K562 (cell line): ENCODE measurements at regions not wholly inside any gene's neighbourhood (a gene's known extent, or its start where the extent isn't known, plus 50 kb on each side); places are given as distances from the start of the nearest gene placed in this dataset.

Experiments used
- ATAC-seq: fragments of 200-7000 bp; cut with Tn5 transposase; 3 replicates; pipeline ENCODE4 v1.9.1; 2020; ENCODE audit warnings: moderate library complexity
- BruUV-seq: library from RNA; stranded (reverse); fragments of 400-500 nt; replicated peaks from 2 replicates; lab custom pipeline; 2021; lab: Mats Ljungman, UMichigan
- CTCF ChIA-PET: fragments of 300-600 bp; formaldehyde crosslinking; extraction: SDS; loops from one replicate; lab custom pipeline; 2021; ENCODE audit warnings: low intra/inter-chr PET ratio; lab: Yijun Ruan, JAX
- POLR2A ChIA-PET: fragments of 300-600, 350-650 bp; sonication (Branson Sonifier 250); formaldehyde crosslinking; extraction: SDS; loops from one replicate; lab custom pipeline; 2021; ENCODE audit warnings: antibody characterized with exemption, inconsistent platforms; lab: Yijun Ruan, JAX
- DNase-seq, 4 experiments: peaks; one replicate each; pipeline versions ENCODE4 v3.0.0 to v3.0.0-alpha.2; 2011 to 2018; ENCODE audit warnings: low spot score in 3 of 4, mixed read lengths in 3 of 4; ENCODE audit errors: extremely low read depth in 1 of 4
- FAIRE-seq: peaks from 2 replicates; lab custom pipeline; 2011; peaks lifted over from hg19 to GRCh38; lab: Jason Lieb, UNC
- H2AFZ ChIP-seq: 2 replicates; pipeline ENCODE4 v1.6.0; 2011; ENCODE audit warnings: low read depth, low read length, control low read depth, inconsistent platforms
- H3K27ac ChIP-seq: fragments of 200-600 bp; 3 replicates; pipeline ENCODE4 v1.8.0; 2011; ENCODE audit warnings: low read depth, mild to moderate bottlenecking, control low read depth, inconsistent platforms, low read length, moderate library complexity, mixed read lengths; ENCODE audit errors: extremely low read depth
- H3K27me3 ChIP-seq, 2 experiments: fragments of 300-600 bp in 1 of 2; 2 replicates in 1 of 2; 3 replicates in 1 of 2; pipeline versions ENCODE4 v1.6.0 to v1.8.0; 2011; ENCODE audit warnings: inconsistent platforms in 2 of 2, low read length in 2 of 2, mild to moderate bottlenecking in 1 of 2, mixed read lengths in 1 of 2, moderate library complexity in 1 of 2; ENCODE audit not compliant: control insufficient read depth in 2 of 2, insufficient read depth in 2 of 2
- H3K36me3 ChIP-seq: fragments of 300-600 bp; 3 replicates; pipeline ENCODE4 v1.8.0; 2011; ENCODE audit warnings: mild to moderate bottlenecking, low read length, inconsistent platforms; ENCODE audit not compliant: control insufficient read depth, insufficient read depth
- H3K4me1 ChIP-seq, 2 experiments: fragments of 200-600 bp in 1 of 2; replicated peaks in 1 of 2; 2 replicates in 1 of 2; 3 replicates in 1 of 2; pipeline versions ENCODE4 v1.5.1 to v1.8.0; 2011; ENCODE audit warnings: inconsistent platforms in 2 of 2, low read length in 2 of 2, mild to moderate bottlenecking in 1 of 2, mixed read lengths in 1 of 2, moderate library complexity in 1 of 2; ENCODE audit not compliant: control insufficient read depth in 2 of 2, insufficient read depth in 2 of 2
- H3K4me2 ChIP-seq: 2 replicates; pipeline ENCODE4 v1.6.1; 2011; ENCODE audit warnings: low read length, control low read depth, inconsistent platforms, mixed read lengths; ENCODE audit not compliant: insufficient read depth
- H3K4me3 ChIP-seq: fragments of 200-600 bp; sonication (generic), shearing (Covaris generic); 2 replicates; pipeline ENCODE4 v1.5.1; 2016; ENCODE audit warnings: control low read depth, inconsistent platforms
- H3K79me2 ChIP-seq: fragments of 200-600 bp; 3 replicates; pipeline ENCODE4 v1.8.0; 2011; ENCODE audit warnings: low read length, inconsistent platforms; ENCODE audit not compliant: control insufficient read depth, insufficient read depth
- H3K9ac ChIP-seq, 2 experiments: 2 replicates each; pipeline versions ENCODE4 v1.6.0 to v1.6.1; 2011; ENCODE audit warnings: low read depth in 2 of 2, low read length in 2 of 2, control low read depth in 1 of 2, inconsistent platforms in 1 of 2, mild to moderate bottlenecking in 1 of 2, mixed read lengths in 1 of 2; ENCODE audit not compliant: insufficient read depth in 1 of 2
- H3K9me1 ChIP-seq: one replicate; pipeline ENCODE4 v1.6.0; 2011; ENCODE audit warnings: inconsistent platforms, mild to moderate bottlenecking, low read length, moderate library complexity; ENCODE audit not compliant: control insufficient read depth, insufficient read depth
- H3K9me3 ChIP-seq: replicated peaks from 2 replicates; pipeline ENCODE4 v1.5.1; 2011; ENCODE audit warnings: low read depth, low read length, inconsistent platforms; ENCODE audit not compliant: control insufficient read depth, insufficient read depth
- H4K20me1 ChIP-seq: replicated peaks from 2 replicates; pipeline ENCODE4 v1.6.1; 2011; ENCODE audit warnings: low read length, inconsistent platforms, mixed read lengths; ENCODE audit not compliant: control insufficient read depth, insufficient read depth
- BRCA1 ChIP-seq, 2 experiments: fragments of 450-650 bp in 1 of 2; sonication (generic) in 1 of 2; formaldehyde crosslinking in 1 of 2; IDR thresholded peaks; 2 replicates each; pipeline versions ENCODE4 v1.5.0 to v1.6.1; 2017 to 2020; ENCODE audit warnings: mild to moderate bottlenecking in 1 of 2, missing genetic modification reagents in 1 of 2
- CBX8 ChIP-seq: fragments of 200-600 bp; sonication (generic); IDR thresholded peaks from 2 replicates; pipeline ENCODE4 v1.6.1; 2012; ENCODE audit warnings: borderline replicate concordance, mixed run types, low read depth, mild to moderate bottlenecking, moderate library complexity, mixed read lengths, low read length, control low read depth, inconsistent platforms; ENCODE audit not compliant: poor library complexity, severe bottlenecking; ENCODE audit errors: extremely low read depth
- ELK1 ChIP-seq: sonication (generic); formaldehyde crosslinking; IDR thresholded peaks from 2 replicates; pipeline ENCODE4 v1.8.1; 2022; ENCODE audit warnings: missing genetic modification reagents
- FOXJ2 ChIP-seq: fragments of 200-800 bp; sonication (Bioruptor generic); IDR thresholded peaks from 2 replicates; pipeline ENCODE4 v1.6.1; 2016; ENCODE audit warnings: missing genetic modification characterization, missing compliant biosample characterization
- GATAD2B ChIP-seq: fragments of 450-650 bp; IDR thresholded peaks from 2 replicates; pipeline ENCODE4 v1.6.1; 2017; ENCODE audit warnings: mild to moderate bottlenecking, borderline replicate concordance
- HDAC1 ChIP-seq, 2 experiments: fragments of 450-650 bp; IDR thresholded peaks; 2 replicates each; pipeline ENCODE4 v1.6.1; 2016 to 2017; ENCODE audit warnings: inconsistent platforms in 1 of 2, mild to moderate bottlenecking in 1 of 2, moderate library complexity in 1 of 2
- MEF2D ChIP-seq: conservative IDR thresholded peaks from 2 replicates; pipeline ENCODE4 v1.6.1; 2016; ENCODE audit warnings: low read depth, missing genetic modification characterization, missing compliant biosample characterization
- MLLT1 ChIP-seq, 2 experiments: fragments of 450-650 bp; IDR thresholded peaks; 2 replicates each; pipeline ENCODE4 v1.6.1; 2016
- PHB ChIP-seq: fragments of 250-450 bp; sonication (Bioruptor Pico); IDR thresholded peaks from 2 replicates; pipeline ENCODE4 v1.5.0; 2021
- POLR2A ChIP-seq: fragments of 450-650 bp; conservative IDR thresholded peaks from 2 replicates; pipeline ENCODE4 v1.6.1; 2016
- SMAD1 ChIP-seq: fragments of 150-350 bp; IDR thresholded peaks from 2 replicates; pipeline ENCODE4 v1.6.1; 2014; ENCODE audit warnings: low read length, low read depth; ENCODE audit not compliant: partially characterized antibody
- THRB ChIP-seq: fragments of 450-650 bp; formaldehyde crosslinking; conservative IDR thresholded peaks from 2 replicates; pipeline ENCODE4 v1.4.0; 2022; ENCODE audit warnings: mild to moderate bottlenecking, missing genetic modification characterization
- ZNF282 ChIP-seq: sonication (generic); formaldehyde crosslinking; IDR thresholded peaks from 2 replicates; pipeline ENCODE4 v1.8.1; 2023; ENCODE audit warnings: missing genetic modification reagents
- ZNF57 ChIP-seq: fragments of 450-650 bp; formaldehyde crosslinking; IDR thresholded peaks from 2 replicates; pipeline ENCODE4 v1.4.0; 2020; ENCODE audit warnings: mild to moderate bottlenecking, moderate library complexity
- WGBS: fragments of 100-300 bp; shearing (Covaris generic); methylation state at CpG from one replicate; pipeline ENCODE4 v1.1.6; 2016; ENCODE audit warnings: low coverage, mixed read lengths; ENCODE audit not compliant: insufficient coverage; ENCODE audit errors: missing lambda C conversion rate; 5-methylcytosine and 5-hydroxymethylcytosine counted together
- in situ Hi-C: fragments of 300-500 bp; cut with MboI; formaldehyde crosslinking; loops from 4 replicates; pipeline ENCODE4 v1.15.0; 2018; ENCODE audit warnings: inconsistent platforms, mixed read lengths
- intact Hi-C: fragments of 100-400 bp; cut with micrococcal nuclease; formaldehyde crosslinking; loops from 2 replicates; pipeline ENCODE4 v1.14.2; 2022

GRCh38 chr16:64391063-64391600, 730.7 kb downstream of the CDH11 start:
- no peak for FAIRE-seq
- in situ Hi-C loops = no loop called here
- H3K4me1 ChIP-seq = no peaks in the 10 kb centered on the region
- ChIA-PET CTCF (no interaction called here), POLR2A (no interaction called here)
- H4K20me1 ChIP-seq = no peaks in the 10 kb centered on the region
- H3K27me3 ChIP-seq = no peaks in the 10 kb centered on the region
- no peak for TF ChIP-seq SMAD1
- TF ChIP-seq CBX8 = no peak
- TF ChIP-seq PHB (CRISPR knock-in tag) = no peak
- no peak for TF ChIP-seq MEF2D
- H3K4me3 ChIP-seq = no peak overlapping the region
- intact Hi-C loops = no loop called here
- H3K9me3 ChIP-seq = no peaks in the 10 kb centered on the region
- no peaks in the 10 kb centered on the region for H3K36me3 ChIP-seq
- no peak for ATAC-seq
- WGBS = 3% methylated on average over 4 of the region's 4 CpGs
- H3K9ac ChIP-seq = no peak overlapping the region
- no peak overlapping the region for H3K27ac ChIP-seq
- no TSS peak for BruUV-seq
- H3K4me2 ChIP-seq = no peak overlapping the region
- H3K79me2 ChIP-seq = no peaks in the 10 kb centered on the region
- no peaks in the 10 kb centered on the region for H3K9me1 ChIP-seq
- DNase-seq = no peak
- H2AFZ ChIP-seq = no peak overlapping the region

GRCh38 chr16:64390102-64390501, 731.8 kb downstream of the CDH11 start:
- intact Hi-C loops (no loop called here), in situ Hi-C loops (no loop called here)
- no TSS peak for BruUV-seq
- ATAC-seq (no peak), DNase-seq (no peak), FAIRE-seq (no peak)
- POLR2A ChIA-PET = no interaction called here
- Histone ChIP-seq H4K20me1 (no peaks in the 10 kb centered on the region), H3K9me1 (no peaks in the 10 kb centered on the region), H3K4me3 (no peak overlapping the region), H3K9me3 (no peaks in the 10 kb centered on the region), H3K27ac (no peak overlapping the region), H3K4me2 (no peak overlapping the region), H3K79me2 (no peaks in the 10 kb centered on the region), H3K9ac (no peak overlapping the region), H3K27me3 (no peaks in the 10 kb centered on the region), H2AFZ (no peak overlapping the region), H3K36me3 (no peaks in the 10 kb centered on the region), H3K4me1 (no peaks in the 10 kb centered on the region)
- 2% methylated on average over 4 of the region's 4 CpGs for WGBS
- CTCF ChIA-PET = no interaction called here
- TF ChIP-seq ZNF282 (CRISPR knock-in tag) = no peak
- no peak for TF ChIP-seq ZNF57 (CRISPR knock-in tag)
- TF ChIP-seq GATAD2B = no peak
- TF ChIP-seq THRB (CRISPR knock-in tag) = no peak
- no peak for TF ChIP-seq HDAC1 (IDR thresholded peaks at IDR 0.05)
- no peak for TF ChIP-seq MLLT1 (IDR thresholded peaks at IDR 0.05)
- no peak for TF ChIP-seq ELK1 (CRISPR knock-in tag)
- TF ChIP-seq FOXJ2 (tag) = no peak
- TF ChIP-seq POLR2A = no peak
- TF ChIP-seq BRCA1 (IDR thresholded peaks at IDR 0.05) = no peak
- TF ChIP-seq BRCA1 (CRISPR knock-in tag; IDR thresholded peaks at IDR 0.05) = no peak
